ENCODE measurements at regions not wholly inside any gene's neighbourhood (a gene's known extent, or its start where the extent isn't known, plus 50 kb on each side); places are given as distances from the start of the nearest gene placed in this dataset.

GRCh38 chr20:22797103-22797502 is 212.7 kb upstream of the FOXA2 start:
- Histone ChIP-seq H3K79me2 (ENCODE audit: control insufficient read depth, insufficient read depth, low read length) (no peaks in the 10 kb centered on the region), H3K9ac (ENCODE audit: insufficient read depth, low read length) (no peak overlapping the region), H3K4me2 (ENCODE audit: extremely low read depth, insufficient read depth, low read length) (no peak overlapping the region), H3K36me3 (ENCODE audit: control insufficient read depth, insufficient read depth, low read length) (no peaks in the 10 kb centered on the region), H3K4me3 (replicated peaks in 1 of 4; ENCODE audit: control extremely low read depth in 1 of 4, insufficient read depth in 1 of 4, low read depth in 3 of 4, low read length in 4 of 4) (no peak overlapping the region), H4K20me1 (ENCODE audit: control insufficient read depth, extremely low read depth, insufficient read depth, low read length) (no peaks in the 10 kb centered on the region), H3K4me1 (ENCODE audit: control insufficient read depth, extremely low read depth, insufficient read depth, low read length) (peaks cover 17% of the 10 kb centered on the region), H3K9me3 (ENCODE audit: control insufficient read depth, insufficient read depth, low read depth, low read length) (no peaks in the 10 kb centered on the region), H3K27me3 (ENCODE audit: control insufficient read depth, insufficient read depth, low read length) (no peaks in the 10 kb centered on the region), H3K27ac (ENCODE audit: insufficient read depth, low read length) (no peak overlapping the region), H2AFZ (ENCODE audit: low read length) (no peak overlapping the region)
- TF ChIP-seq EZH2 (IDR thresholded peaks at IDR 0.05; ENCODE audit: low read length, missing control alignments) (no peak), CTCF (conservative IDR thresholded peaks at IDR 0.05 in 1 of 2, IDR thresholded peaks at IDR 0.05 in 1 of 2; ENCODE audit: low read depth in 1 of 2, low read length in 2 of 2) (no peak)
- DNase-seq (ENCODE audit: low read depth in 2 of 2): peak in 1 of 2 donors; percentile 30

- Histone ChIP-seq H3K9me3 (ENCODE audit: control insufficient read depth, insufficient read depth, low read depth, low read length) (no peaks in the 10 kb centered on the region), H3K79me2 (ENCODE audit: control insufficient read depth, insufficient read depth, low read length) (no peaks in the 10 kb centered on the region), H3K4me3 (replicated peaks in 1 of 4; ENCODE audit: control extremely low read depth in 1 of 4, insufficient read depth in 1 of 4, low read depth in 3 of 4, low read length in 4 of 4) (no peak overlapping the region), H3K4me1 (ENCODE audit: control insufficient read depth, extremely low read depth, insufficient read depth, low read length) (peaks cover 17% of the 10 kb centered on the region), H3K36me3 (ENCODE audit: control insufficient read depth, insufficient read depth, low read length) (no peaks in the 10 kb centered on the region), H3K27ac (ENCODE audit: insufficient read depth, low read length) (no peak overlapping the region), H2AFZ (ENCODE audit: low read length) (no peak overlapping the region), H3K9ac (ENCODE audit: insufficient read depth, low read length) (no peak overlapping the region), H3K27me3 (ENCODE audit: control insufficient read depth, insufficient read depth, low read length) (no peaks in the 10 kb centered on the region), H4K20me1 (ENCODE audit: control insufficient read depth, extremely low read depth, insufficient read depth, low read length) (no peaks in the 10 kb centered on the region), H3K4me2 (ENCODE audit: extremely low read depth, insufficient read depth, low read length) (no peak overlapping the region)
- TF ChIP-seq CTCF (conservative IDR thresholded peaks at IDR 0.05 in 1 of 2, IDR thresholded peaks at IDR 0.05 in 1 of 2; ENCODE audit: low read depth in 1 of 2, low read length in 2 of 2): no peak
- TF ChIP-seq EZH2 (IDR thresholded peaks at IDR 0.05; ENCODE audit: low read length, missing control alignments): no peak
- DNase-seq (ENCODE audit: low read depth in 2 of 2): no peak
Measured at GRCh38 chr20:22799687-22800086, 215.3 kb upstream of the FOXA2 start.

GRCh38 chr20:22800129-22800528 is 215.8 kb upstream of the FOXA2 start:
- no peak for DNase-seq (ENCODE audit: low read depth in 2 of 2)
- Histone ChIP-seq H3K79me2 (ENCODE audit: control insufficient read depth, insufficient read depth, low read length) (no peaks in the 10 kb centered on the region), H2AFZ (ENCODE audit: low read length) (no peak overlapping the region), H3K36me3 (ENCODE audit: control insufficient read depth, insufficient read depth, low read length) (no peaks in the 10 kb centered on the region), H3K27me3 (ENCODE audit: control insufficient read depth, insufficient read depth, low read length) (no peaks in the 10 kb centered on the region), H3K4me1 (ENCODE audit: control insufficient read depth, extremely low read depth, insufficient read depth, low read length) (peaks cover 17% of the 10 kb centered on the region), H3K9me3 (ENCODE audit: control insufficient read depth, insufficient read depth, low read depth, low read length) (no peaks in the 10 kb centered on the region), H4K20me1 (ENCODE audit: control insufficient read depth, extremely low read depth, insufficient read depth, low read length) (no peaks in the 10 kb centered on the region), H3K9ac (ENCODE audit: insufficient read depth, low read length) (no peak overlapping the region), H3K27ac (ENCODE audit: insufficient read depth, low read length) (no peak overlapping the region), H3K4me2 (ENCODE audit: extremely low read depth, insufficient read depth, low read length) (no peak overlapping the region), H3K4me3 (replicated peaks in 1 of 4; ENCODE audit: control extremely low read depth in 1 of 4, insufficient read depth in 1 of 4, low read depth in 3 of 4, low read length in 4 of 4) (no peak overlapping the region)
- no peak for TF ChIP-seq EZH2 (IDR thresholded peaks at IDR 0.05; ENCODE audit: low read length, missing control alignments)
- no peak for TF ChIP-seq CTCF (conservative IDR thresholded peaks at IDR 0.05 in 1 of 2, IDR thresholded peaks at IDR 0.05 in 1 of 2; ENCODE audit: low read depth in 1 of 2, low read length in 2 of 2)
